ENCODE measurements at regions not wholly inside any gene's neighbourhood (a gene's known extent, or its start where the extent isn't known, plus 50 kb on each side); places are given as distances from the start of the nearest gene placed in this dataset.
"Not testable (repeated sequence)": the region's sequence is repeated elsewhere in the genome, so short reads cannot be mapped to it uniquely, and the experiment has no call there.

GRCh38 chr1:182331387-182331786 lies 60.2 kb downstream of the GLUL start:
- no peak overlapping the region for H3K4me3 ChIP-seq
- H3K9me3 ChIP-seq, result no peaks in the 10 kb centered on the region
- H3K36me3 ChIP-seq, result no peaks in the 10 kb centered on the region
- no peaks in the 10 kb centered on the region for H3K4me1 ChIP-seq (ENCODE audit: insufficient read depth)
- intact Hi-C loops (cut with DNase I), result no loop called here
- 97 to 100% (median 100%) methylated on average over 1 of the region's 1 CpG for WGBS, 3 donors
- no peak overlapping the region for H3K27ac ChIP-seq
- no peaks in the 10 kb centered on the region for H3K27me3 ChIP-seq
- DNase-seq, result no peak
- TF ChIP-seq POLR2A (IDR thresholded peaks at IDR 0.05) (no peak), CTCF (IDR thresholded peaks at IDR 0.05) (no peak), EP300 (IDR thresholded peaks at IDR 0.05) (no peak)

GRCh38 chr1:182330303-182330702 lies 61.3 kb downstream of the GLUL start:
- no peak overlapping the region for H3K27ac ChIP-seq
- no peaks in the 10 kb centered on the region for H3K4me1 ChIP-seq (ENCODE audit: insufficient read depth)
- DNase-seq, result peak in 1 of 5 donors; percentile 38
- TF ChIP-seq CTCF (IDR thresholded peaks at IDR 0.05) (no peak), POLR2A (IDR thresholded peaks at IDR 0.05) (no peak), EP300 (IDR thresholded peaks at IDR 0.05) (no peak)
- no peaks in the 10 kb centered on the region for H3K9me3 ChIP-seq
- H3K4me3 ChIP-seq, result no peak overlapping the region
- intact Hi-C loops (cut with DNase I), result no loop called here
- H3K27me3 ChIP-seq, result no peaks in the 10 kb centered on the region
- no peaks in the 10 kb centered on the region for H3K36me3 ChIP-seq

GRCh38 chr1:182329471-182329870 lies 62.1 kb downstream of the GLUL start:
- Histone ChIP-seq H3K9me3 (no peaks in the 10 kb centered on the region), H3K27ac (no peak overlapping the region), H3K36me3 (no peaks in the 10 kb centered on the region), H3K4me1 (ENCODE audit: insufficient read depth) (no peaks in the 10 kb centered on the region), H3K27me3 (no peaks in the 10 kb centered on the region), H3K4me3 (no peak overlapping the region)
- no peak for TF ChIP-seq CTCF (IDR thresholded peaks at IDR 0.05)
- TF ChIP-seq POLR2A (IDR thresholded peaks at IDR 0.05), result no peak
- no peak for TF ChIP-seq EP300 (IDR thresholded peaks at IDR 0.05)
- intact Hi-C loops (cut with DNase I), result no loop called here
- WGBS, 3 donors, result 47 to 90% (median 70%) methylated on average over 2 of the region's 2 CpGs
- no peak for DNase-seq

GRCh38 chr1:182328591-182328990 lies 63.0 kb downstream of the GLUL start:
- Histone ChIP-seq H3K36me3 (no peaks in the 10 kb centered on the region), H3K9me3 (no peaks in the 10 kb centered on the region), H3K4me1 (ENCODE audit: insufficient read depth) (no peaks in the 10 kb centered on the region), H3K4me3 (no peak overlapping the region), H3K27ac (no peak overlapping the region), H3K27me3 (no peaks in the 10 kb centered on the region)
- intact Hi-C loops (cut with DNase I), result no loop called here
- 95 to 97% (median 96%) methylated on average over 16 of the region's 16 CpGs for WGBS, 3 donors
- TF ChIP-seq POLR2A (IDR thresholded peaks at IDR 0.05), result no peak
- no peak for TF ChIP-seq EP300 (IDR thresholded peaks at IDR 0.05)
- no peak for TF ChIP-seq CTCF (IDR thresholded peaks at IDR 0.05)
- no peak for DNase-seq

- DNase-seq, result no peak
- intact Hi-C loops (cut with DNase I), result no loop called here
- no peak overlapping the region for H3K4me3 ChIP-seq
- WGBS, 3 donors, result 83 to 90% (median 83%) methylated on average over 2 of the region's 2 CpGs
- no peaks in the 10 kb centered on the region for H3K4me1 ChIP-seq (ENCODE audit: insufficient read depth)
- no peak overlapping the region for H3K27ac ChIP-seq
- no peaks in the 10 kb centered on the region for H3K9me3 ChIP-seq
- H3K27me3 ChIP-seq, result no peaks in the 10 kb centered on the region
- no peak for TF ChIP-seq CTCF (IDR thresholded peaks at IDR 0.05)
- no peak for TF ChIP-seq POLR2A (IDR thresholded peaks at IDR 0.05)
- H3K36me3 ChIP-seq, result no peaks in the 10 kb centered on the region
Measured at GRCh38 chr1:182325339-182325738, 66.3 kb downstream of the GLUL start.

GRCh38 chr1:182321532-182321931 lies 70.1 kb downstream of the GLUL start:
- H3K4me3 ChIP-seq; intact Hi-C loops (cut with DNase I); H3K27me3 ChIP-seq; H3K27ac ChIP-seq; DNase-seq; H3K9me3 ChIP-seq; H3K36me3 ChIP-seq; H3K4me1 ChIP-seq (ENCODE audit: insufficient read depth): not testable (repeated sequence)
- 71 to 82% (median 74%) methylated on average over 6 of the region's 6 CpGs for WGBS, 3 donors

All from ovary (tissue), 7 donors.